Panc1 (cell line): ENCODE measurements at regions not wholly inside any gene's neighbourhood (a gene's known extent, or its start where the extent isn't known, plus 50 kb on each side); places are given as distances from the start of the nearest gene placed in this dataset.

Experiments used
- ATAC-seq: fragments of 200-7000 bp; cut with Tn5 transposase; 2 replicates; pipeline ENCODE4 v1.9.1; 2020; ENCODE audit warnings: mild to moderate bottlenecking, moderate library complexity
- BruUV-seq: library from RNA; stranded (reverse); fragments of 400-500 nt; replicated peaks from 2 replicates; lab custom pipeline; 2021; lab: Mats Ljungman, UMichigan
- CTCF ChIA-PET: fragments of 300-600 bp; sonication (Branson Sonifier 250); formaldehyde crosslinking; loops from one replicate; lab custom pipeline; 2022; ENCODE audit warnings: antibody characterized with exemption; lab: Charles Lee
- POLR2A ChIA-PET: fragments of 300-600 bp; sonication (Branson Sonifier 250); formaldehyde crosslinking; loops from one replicate; lab custom pipeline; 2022; ENCODE audit warnings: antibody characterized with exemption; lab: Charles Lee
- DNase-seq: peaks from one replicate; pipeline ENCODE4 v3.0.0-alpha.2; 2010; ENCODE audit warnings: low read depth, low spot score
- H3K27ac ChIP-seq: 2 replicates; pipeline ENCODE4 v1.5.1; 2011; ENCODE audit warnings: mild to moderate bottlenecking, low read length, inconsistent platforms
- H3K27me3 ChIP-seq: fragments of 200-500 bp; sonication (Bioruptor generic); 2 replicates; pipeline ENCODE4 v1.6.0; 2014; ENCODE audit warnings: low read length, inconsistent platforms; ENCODE audit not compliant: control insufficient read depth, insufficient read depth
- H3K36me3 ChIP-seq: fragments of 200-500 bp; sonication (Bioruptor generic); 2 replicates; pipeline ENCODE4 v1.5.1; 2014; ENCODE audit warnings: inconsistent platforms, mild to moderate bottlenecking, low read length, moderate library complexity; ENCODE audit not compliant: control insufficient read depth, insufficient read depth
- H3K4me1 ChIP-seq: 2 replicates; pipeline ENCODE4 v1.5.1; 2011; ENCODE audit warnings: inconsistent platforms, mild to moderate bottlenecking, low read length, moderate library complexity; ENCODE audit not compliant: control insufficient read depth, insufficient read depth
- H3K4me3 ChIP-seq, 2 experiments: 2 replicates each; pipeline ENCODE4 v1.5.1; 2011 to 2012; ENCODE audit warnings: low read depth in 2 of 2, low read length in 2 of 2, mild to moderate bottlenecking in 2 of 2, inconsistent platforms in 1 of 2, moderate library complexity in 1 of 2
- H3K9me3 ChIP-seq: fragments of 200-500 bp; sonication (Bioruptor generic); 2 replicates; pipeline ENCODE4 v1.5.1; 2014; ENCODE audit warnings: low read depth, mild to moderate bottlenecking, inconsistent platforms, low read length, moderate library complexity; ENCODE audit not compliant: control insufficient read depth, insufficient read depth
- POLR2AphosphoS5 ChIP-seq: IDR thresholded peaks from 2 replicates; pipeline ENCODE4 v1.6.1; 2012; ENCODE audit warnings: mild to moderate bottlenecking, low read depth, low read length, moderate library complexity
- REST ChIP-seq, 2 experiments: IDR thresholded peaks; 2 replicates each; pipeline ENCODE4 v1.6.1; 2011 to 2012; ENCODE audit warnings: low read depth in 2 of 2, control low read depth in 1 of 2, low read length in 1 of 2, mild to moderate bottlenecking in 1 of 2, moderate library complexity in 1 of 2; ENCODE audit not compliant: insufficient read depth in 1 of 2
- SIN3A ChIP-seq: IDR thresholded peaks from 2 replicates; pipeline ENCODE4 v1.6.1; 2012; ENCODE audit warnings: low read depth, mild to moderate bottlenecking, low read length, moderate library complexity, borderline replicate concordance; ENCODE audit not compliant: insufficient read depth
- TCF7L2 ChIP-seq: IDR thresholded peaks from 2 replicates; pipeline ENCODE4 v1.6.1; 2011; ENCODE audit warnings: mild to moderate bottlenecking, low read depth, low read length, inconsistent platforms
- in situ Hi-C: cut with HindIII; loops from 2 replicates; pipeline ENCODE4 v1.10.0; 2016; ENCODE audit warnings: low sequenced_read_pairs, low pct_unique_long_range_greater_than_20kb
- intact Hi-C: fragments of 100-400 bp; cut with micrococcal nuclease; formaldehyde crosslinking; loops from one replicate; pipeline ENCODE4 v1.10.0; 2022; ENCODE audit not compliant: unreplicated experiment
- TF ChIP-seq, protein P1 (sequence below): fragments of 450-650 bp; IDR thresholded peaks from 2 replicates; pipeline ENCODE4 v1.5.1; 2017; ENCODE audit warnings: mild to moderate bottlenecking

- TF ChIP-seq SIN3A: no peak
- TF ChIP-seq, protein P1, sequence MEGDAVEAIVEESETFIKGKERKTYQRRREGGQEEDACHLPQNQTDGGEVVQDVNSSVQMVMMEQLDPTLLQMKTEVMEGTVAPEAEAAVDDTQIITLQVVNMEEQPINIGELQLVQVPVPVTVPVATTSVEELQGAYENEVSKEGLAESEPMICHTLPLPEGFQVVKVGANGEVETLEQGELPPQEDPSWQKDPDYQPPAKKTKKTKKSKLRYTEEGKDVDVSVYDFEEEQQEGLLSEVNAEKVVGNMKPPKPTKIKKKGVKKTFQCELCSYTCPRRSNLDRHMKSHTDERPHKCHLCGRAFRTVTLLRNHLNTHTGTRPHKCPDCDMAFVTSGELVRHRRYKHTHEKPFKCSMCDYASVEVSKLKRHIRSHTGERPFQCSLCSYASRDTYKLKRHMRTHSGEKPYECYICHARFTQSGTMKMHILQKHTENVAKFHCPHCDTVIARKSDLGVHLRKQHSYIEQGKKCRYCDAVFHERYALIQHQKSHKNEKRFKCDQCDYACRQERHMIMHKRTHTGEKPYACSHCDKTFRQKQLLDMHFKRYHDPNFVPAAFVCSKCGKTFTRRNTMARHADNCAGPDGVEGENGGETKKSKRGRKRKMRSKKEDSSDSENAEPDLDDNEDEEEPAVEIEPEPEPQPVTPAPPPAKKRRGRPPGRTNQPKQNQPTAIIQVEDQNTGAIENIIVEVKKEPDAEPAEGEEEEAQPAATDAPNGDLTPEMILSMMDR: no peak
- TF ChIP-seq POLR2AphosphoS5: no peak
- no peak for TF ChIP-seq REST (IDR thresholded peaks at IDR 0.05; ENCODE audit: insufficient read depth in 1 of 2, low read depth in 2 of 2, low read length in 1 of 2)
- TF ChIP-seq TCF7L2: no peak
- H3K27ac ChIP-seq: no peak overlapping the region
- H3K27me3 ChIP-seq: no peaks in the 10 kb centered on the region
- in situ Hi-C loops: no loop called here
- BruUV-seq: no TSS peak
- ATAC-seq (no peak), DNase-seq (no peak)
- H3K4me3 ChIP-seq: no peak overlapping the region
- no peaks in the 10 kb centered on the region for H3K4me1 ChIP-seq
- ChIA-PET POLR2A (no interaction called here), CTCF (no interaction called here)
- H3K9me3 ChIP-seq: no peaks in the 10 kb centered on the region
- intact Hi-C loops: no loop called here
- no peaks in the 10 kb centered on the region for H3K36me3 ChIP-seq
These were observed 162.8 kb downstream of the OSR1 start for GRCh38 chr2:19195661-19196060.

GRCh38 chr2:19189391-19189790, 169.0 kb downstream of the OSR1 start:
- in situ Hi-C loops: no loop called here
- no peak overlapping the region for H3K27ac ChIP-seq
- intact Hi-C loops: no loop called here
- CTCF ChIA-PET: no interaction called here
- H3K9me3 ChIP-seq: no peaks in the 10 kb centered on the region
- DNase-seq: no peak
- no peaks in the 10 kb centered on the region for H3K4me1 ChIP-seq
- no TSS peak for BruUV-seq
- no peak for ATAC-seq
- TF ChIP-seq SIN3A (no peak), REST (IDR thresholded peaks at IDR 0.05; ENCODE audit: insufficient read depth in 1 of 2, low read depth in 2 of 2, low read length in 1 of 2) (no peak), POLR2AphosphoS5 (no peak), TCF7L2 (no peak)
- TF ChIP-seq, protein P1: no peak
- no peaks in the 10 kb centered on the region for H3K36me3 ChIP-seq
- no peaks in the 10 kb centered on the region for H3K27me3 ChIP-seq
- H3K4me3 ChIP-seq: no peak overlapping the region
- POLR2A ChIA-PET: no interaction called here
